ENCODE measurements at regions not wholly inside any gene's neighbourhood (a gene's known extent, or its start where the extent isn't known, plus 50 kb on each side); places are given as distances from the start of the nearest gene placed in this dataset.

DNA sequence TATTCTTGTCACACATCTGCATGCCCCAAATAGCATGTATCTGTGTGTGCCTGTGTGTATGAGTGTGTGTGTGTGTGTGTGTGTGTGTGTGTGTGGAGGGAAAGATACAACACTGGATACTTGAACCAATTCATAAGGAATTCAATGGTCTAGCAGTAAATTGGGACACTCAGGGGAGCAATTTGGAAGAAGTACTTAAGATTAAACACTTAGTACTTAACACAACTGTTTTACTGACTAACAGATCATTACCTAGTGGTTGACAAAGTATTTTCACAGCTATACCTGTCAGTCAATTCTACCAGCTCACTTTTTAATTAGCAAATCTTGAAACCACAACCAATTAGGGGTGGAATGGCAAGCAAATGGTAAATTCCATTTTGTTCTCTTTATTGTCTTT lies 1024.1 kb downstream of the TMEM182 start:
- TF ChIP-seq CTCF (conservative IDR thresholded peaks at IDR 0.05 in 1 of 2, IDR thresholded peaks at IDR 0.05 in 1 of 2; ENCODE audit: low read depth in 1 of 2, low read length in 2 of 2), result no peak
- no peak for TF ChIP-seq EZH2 (IDR thresholded peaks at IDR 0.05; ENCODE audit: low read length, missing control alignments)

Measured in fibroblast of lung (primary cell).